Endodermal cell (in vitro differentiated cells): ENCODE measurements at regions not wholly inside any gene's neighbourhood (a gene's known extent, or its start where the extent isn't known, plus 50 kb on each side); places are given as distances from the start of the nearest gene placed in this dataset.

ENCODE experiments used
- DNase-seq: peaks from one replicate; pipeline ENCODE4 v3.0.0-alpha.2; 2017
- H3K27ac ChIP-seq: 2 replicates; pipeline ENCODE4 v1.5.1; 2013; ENCODE audit warnings: mild to moderate bottlenecking, low read depth, low read length, moderate library complexity
- H3K27me3 ChIP-seq: 2 replicates; pipeline ENCODE4 v1.6.1; 2013; ENCODE audit warnings: mild to moderate bottlenecking, low read length, moderate library complexity; ENCODE audit not compliant: insufficient read depth, control insufficient read depth, poor library complexity, severe bottlenecking
- H3K36me3 ChIP-seq: 2 replicates; pipeline ENCODE4 v1.7.0; 2013; ENCODE audit warnings: mild to moderate bottlenecking, low read length, moderate library complexity; ENCODE audit not compliant: control insufficient read depth, insufficient read depth
- H3K4me1 ChIP-seq: one replicate; pipeline ENCODE4 v1.7.0; 2013; ENCODE audit warnings: low read length; ENCODE audit not compliant: control insufficient read depth, insufficient read depth
- H3K4me3 ChIP-seq: 2 replicates; pipeline ENCODE4 v1.5.1; 2013; ENCODE audit warnings: mild to moderate bottlenecking, low read length, moderate library complexity
- H3K9ac ChIP-seq: 2 replicates; pipeline ENCODE4 v1.6.1; 2013; ENCODE audit warnings: mild to moderate bottlenecking, low read length, moderate library complexity; ENCODE audit not compliant: poor library complexity, severe bottlenecking; ENCODE audit errors: extremely low read depth
- H3K9me3 ChIP-seq: 2 replicates; pipeline ENCODE4 v1.6.1; 2013; ENCODE audit warnings: mild to moderate bottlenecking, low read length, moderate library complexity; ENCODE audit not compliant: control insufficient read depth
- H3K27ac Mint-ChIP-seq: 2 replicates; pipeline ENCODE4 v1.8.0; 2020; ENCODE audit warnings: mixed read lengths
- H3K27me3 Mint-ChIP-seq: 2 replicates; pipeline ENCODE4 v1.8.0; 2021; ENCODE audit warnings: mild to moderate bottlenecking, mixed read lengths; ENCODE audit not compliant: insufficient read depth
- H3K36me3 Mint-ChIP-seq: 2 replicates; pipeline ENCODE4 v1.8.0; 2020; ENCODE audit warnings: low read depth, mixed read lengths
- H3K4me1 Mint-ChIP-seq: 2 replicates; pipeline ENCODE4 v1.8.0; 2020; ENCODE audit warnings: mixed read lengths
- H3K4me3 Mint-ChIP-seq: 2 replicates; pipeline ENCODE4 v1.8.0; 2020; ENCODE audit warnings: mild to moderate bottlenecking, moderate library complexity, mixed read lengths
- H3K9me3 Mint-ChIP-seq: 2 replicates; pipeline ENCODE4 v1.8.0; 2020; ENCODE audit warnings: mild to moderate bottlenecking, mixed read lengths
- WGBS, 2 experiments: methylation state at CpG; one replicate each; pipeline versions ENCODE4 v1.1.5 to v1.1.7; 2013; ENCODE audit warnings: missing lambda C conversion rate in 2 of 2, mixed read lengths in 1 of 2; ENCODE audit not compliant: insufficient coverage in 1 of 2, insufficient read length in 1 of 2; 5-methylcytosine and 5-hydroxymethylcytosine counted together
- TF ChIP-seq, protein P1 (sequence below): fragments of 200-600 bp; sonication (generic); conservative IDR thresholded peaks from 2 replicates; pipeline ENCODE4 v1.5.0; 2021; ENCODE audit warnings: antibody characterized with exemption, mild to moderate bottlenecking

DNA sequence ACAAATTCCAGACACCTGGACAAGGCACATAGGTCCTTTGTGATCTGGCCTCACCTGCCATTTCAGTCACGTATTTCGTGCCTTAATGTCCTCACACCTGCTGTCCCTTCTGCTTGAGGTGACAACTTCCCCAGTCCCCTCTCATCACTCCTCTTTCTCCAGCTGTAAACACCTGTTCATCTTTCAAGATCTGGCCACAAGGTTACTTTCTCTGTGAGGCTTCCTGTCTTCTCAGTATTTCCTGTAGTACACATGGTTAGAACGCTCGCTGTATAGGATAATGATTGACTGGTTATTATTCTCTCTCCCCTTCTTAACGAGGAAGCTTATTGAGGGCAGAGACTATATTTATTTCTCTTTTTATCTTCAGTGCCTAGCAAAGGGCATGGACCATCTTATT lies 74.5 kb upstream of the PMFBP1 start:
- H3K4me3 ChIP-seq = no peak overlapping the region
- H3K9ac ChIP-seq = no peak overlapping the region
- H3K27me3 ChIP-seq = no peaks in the 10 kb centered on the region
- no peaks in the 10 kb centered on the region for H3K36me3 ChIP-seq
- WGBS, 2 experiments = 97 to 100% methylated on average over 4 of the region's 5 CpGs
- H3K27ac Mint-ChIP-seq = no peak overlapping the region
- no peak overlapping the region for H3K27ac ChIP-seq
- H3K9me3 Mint-ChIP-seq = no peaks in the 10 kb centered on the region
- H3K4me1 ChIP-seq = peaks cover 4% of the 10 kb centered on the region
- no peak for DNase-seq
- H3K4me1 Mint-ChIP-seq = peaks cover 12% of the 10 kb centered on the region
- TF ChIP-seq, protein P1, sequence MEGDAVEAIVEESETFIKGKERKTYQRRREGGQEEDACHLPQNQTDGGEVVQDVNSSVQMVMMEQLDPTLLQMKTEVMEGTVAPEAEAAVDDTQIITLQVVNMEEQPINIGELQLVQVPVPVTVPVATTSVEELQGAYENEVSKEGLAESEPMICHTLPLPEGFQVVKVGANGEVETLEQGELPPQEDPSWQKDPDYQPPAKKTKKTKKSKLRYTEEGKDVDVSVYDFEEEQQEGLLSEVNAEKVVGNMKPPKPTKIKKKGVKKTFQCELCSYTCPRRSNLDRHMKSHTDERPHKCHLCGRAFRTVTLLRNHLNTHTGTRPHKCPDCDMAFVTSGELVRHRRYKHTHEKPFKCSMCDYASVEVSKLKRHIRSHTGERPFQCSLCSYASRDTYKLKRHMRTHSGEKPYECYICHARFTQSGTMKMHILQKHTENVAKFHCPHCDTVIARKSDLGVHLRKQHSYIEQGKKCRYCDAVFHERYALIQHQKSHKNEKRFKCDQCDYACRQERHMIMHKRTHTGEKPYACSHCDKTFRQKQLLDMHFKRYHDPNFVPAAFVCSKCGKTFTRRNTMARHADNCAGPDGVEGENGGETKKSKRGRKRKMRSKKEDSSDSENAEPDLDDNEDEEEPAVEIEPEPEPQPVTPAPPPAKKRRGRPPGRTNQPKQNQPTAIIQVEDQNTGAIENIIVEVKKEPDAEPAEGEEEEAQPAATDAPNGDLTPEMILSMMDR = no peak
- no peak overlapping the region for H3K4me3 Mint-ChIP-seq
- no peaks in the 10 kb centered on the region for H3K36me3 Mint-ChIP-seq
- H3K9me3 ChIP-seq = peaks cover 5% of the 10 kb centered on the region
- no peaks in the 10 kb centered on the region for H3K27me3 Mint-ChIP-seq

DNA sequence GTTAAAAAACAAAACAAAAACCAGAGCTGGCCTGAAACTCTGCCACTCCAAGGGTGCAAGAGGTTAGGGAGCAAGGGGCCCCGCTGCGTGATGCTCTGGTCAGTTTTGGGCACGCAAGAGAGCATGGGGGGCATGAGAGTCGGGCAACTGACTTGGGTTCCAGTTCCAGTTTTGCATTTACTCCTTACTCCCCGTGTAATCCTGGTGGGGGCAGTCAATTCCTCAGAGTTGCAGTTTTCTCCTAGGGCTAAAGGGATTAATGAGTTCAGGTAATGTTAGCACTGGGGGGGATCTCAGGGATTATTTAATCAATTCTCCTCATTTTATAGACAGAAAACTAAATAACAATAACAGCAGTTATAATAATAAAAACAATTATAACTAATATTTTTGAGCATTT lies 72.9 kb upstream of the PMFBP1 start:
- Mint-ChIP-seq H3K27me3 (no peaks in the 10 kb centered on the region), H3K27ac (no peak overlapping the region), H3K4me3 (no peak overlapping the region), H3K36me3 (no peaks in the 10 kb centered on the region), H3K9me3 (no peaks in the 10 kb centered on the region), H3K4me1 (peaks cover 12% of the 10 kb centered on the region)
- Histone ChIP-seq H3K27ac (no peak overlapping the region), H3K9me3 (peaks cover under 1% of the 10 kb centered on the region), H3K4me1 (peaks cover 4% of the 10 kb centered on the region), H3K4me3 (no peak overlapping the region), H3K36me3 (no peaks in the 10 kb centered on the region), H3K27me3 (no peaks in the 10 kb centered on the region), H3K9ac (no peak overlapping the region)
- TF ChIP-seq, protein P1 = peak; percentile 54
- WGBS, 2 experiments = 77 to 88% methylated on average over 4 to 5 of the region's 5 CpGs
- no peak for DNase-seq

GRCh38 chr16:72243621-72244020 lies 71.7 kb upstream of the PMFBP1 start:
- Mint-ChIP-seq H3K27ac (no peak overlapping the region), H3K4me1 (peaks cover 9% of the 10 kb centered on the region), H3K27me3 (no peaks in the 10 kb centered on the region), H3K9me3 (no peaks in the 10 kb centered on the region), H3K36me3 (no peaks in the 10 kb centered on the region), H3K4me3 (no peak overlapping the region)
- Histone ChIP-seq H3K4me3 (no peak overlapping the region), H3K27me3 (no peaks in the 10 kb centered on the region), H3K9ac (no peak overlapping the region), H3K27ac (no peak overlapping the region), H3K9me3 (peaks cover 10% of the 10 kb centered on the region), H3K36me3 (no peaks in the 10 kb centered on the region), H3K4me1 (peaks cover 4% of the 10 kb centered on the region)
- 90 to 95% methylated on average over 5 of the region's 5 CpGs for WGBS, 2 experiments
- TF ChIP-seq, protein P1 = no peak
- DNase-seq = no peak
